Nephron (organoid): ENCODE measurements at regions not wholly inside any gene's neighbourhood (a gene's known extent, or its start where the extent isn't known, plus 50 kb on each side); places are given as distances from the start of the nearest gene placed in this dataset.
"Not testable (repeated sequence)": the region's sequence is repeated elsewhere in the genome, so short reads cannot be mapped to it uniquely, and the experiment has no call there.

Source experiments
- H3K27ac Mint-ChIP-seq, 3 experiments: 2 replicates each; pipeline ENCODE4 v1.8.0; 2020; ENCODE audit warnings: mixed read lengths in 3 of 3, mild to moderate bottlenecking in 2 of 3, moderate library complexity in 1 of 3
- H3K27me3 Mint-ChIP-seq: 2 replicates; pipeline ENCODE4 v1.8.0; 2021; ENCODE audit warnings: low read depth, mild to moderate bottlenecking, moderate library complexity, mixed read lengths
- H3K36me3 Mint-ChIP-seq: 2 replicates; pipeline ENCODE4 v1.8.0; 2020; ENCODE audit warnings: low read depth, mixed read lengths
- H3K4me1 Mint-ChIP-seq: 2 replicates; pipeline ENCODE4 v1.8.0; 2020; ENCODE audit warnings: mixed read lengths
- H3K4me3 Mint-ChIP-seq, 3 experiments: 2 replicates each; pipeline ENCODE4 v1.8.0; 2020; ENCODE audit warnings: mild to moderate bottlenecking in 3 of 3, mixed read lengths in 3 of 3, moderate library complexity in 2 of 3
- H3K9me3 Mint-ChIP-seq: 2 replicates; pipeline ENCODE4 v1.8.0; 2020; ENCODE audit warnings: mixed read lengths
- CTCF ChIP-seq, 3 experiments: fragments of 200-600 bp; sonication (generic); IDR thresholded peaks; one replicate each; pipeline ENCODE4 v1.5.0; 2021; ENCODE audit warnings: antibody characterized with exemption in 3 of 3; ENCODE audit not compliant: unreplicated experiment in 3 of 3

- Mint-ChIP-seq H3K4me1 (no peaks in the 10 kb centered on the region), H3K27ac (no peak overlapping the region), H3K9me3 (peaks cover 9% of the 10 kb centered on the region), H3K27me3 (no peaks in the 10 kb centered on the region), H3K36me3 (no peaks in the 10 kb centered on the region), H3K4me3 (no peak overlapping the region)
- TF ChIP-seq CTCF (IDR thresholded peaks at IDR 0.05; ENCODE audit: unreplicated experiment in 3 of 3) = no peak
Observed at GRCh38 chr5:163747586-163747985, 242.2 kb downstream of the MAT2B start.

- Mint-ChIP-seq H3K4me1 (no peaks in the 10 kb centered on the region), H3K36me3 (no peaks in the 10 kb centered on the region), H3K27ac (no peak overlapping the region), H3K27me3 (no peaks in the 10 kb centered on the region), H3K9me3 (peaks cover 9% of the 10 kb centered on the region), H3K4me3 (no peak overlapping the region)
- TF ChIP-seq CTCF (IDR thresholded peaks at IDR 0.05; ENCODE audit: unreplicated experiment in 3 of 3) = no peak
Observed at GRCh38 chr5:163748934-163749333, 243.5 kb downstream of the MAT2B start.

- not testable (repeated sequence) for H3K27ac Mint-ChIP-seq, H3K27me3 Mint-ChIP-seq, H3K4me3 Mint-ChIP-seq, H3K4me1 Mint-ChIP-seq, H3K9me3 Mint-ChIP-seq, H3K36me3 Mint-ChIP-seq
Observed at GRCh38 chr5:163750415-163750814, 245.0 kb downstream of the MAT2B start.

GRCh38 chr5:163755505-163755904 lies 250.1 kb downstream of the MAT2B start:
- Mint-ChIP-seq H3K4me3 (no peak overlapping the region), H3K36me3 (no peaks in the 10 kb centered on the region), H3K9me3 (no peaks in the 10 kb centered on the region), H3K27ac (no peak overlapping the region), H3K27me3 (peaks cover 4% of the 10 kb centered on the region), H3K4me1 (peaks cover 4% of the 10 kb centered on the region)
- no peak for TF ChIP-seq CTCF (IDR thresholded peaks at IDR 0.05; ENCODE audit: unreplicated experiment in 3 of 3)

- Mint-ChIP-seq H3K27ac (no peak overlapping the region), H3K36me3 (no peaks in the 10 kb centered on the region), H3K4me1 (peaks cover 4% of the 10 kb centered on the region), H3K4me3 (no peak overlapping the region), H3K27me3 (peaks cover 4% of the 10 kb centered on the region), H3K9me3 (no peaks in the 10 kb centered on the region)
- no peak for TF ChIP-seq CTCF (IDR thresholded peaks at IDR 0.05; ENCODE audit: unreplicated experiment in 3 of 3)
Observed at GRCh38 chr5:163756170-163756569, 250.8 kb downstream of the MAT2B start.

GRCh38 chr5:163757344-163757743 lies 251.9 kb downstream of the MAT2B start:
- peaks cover 4% of the 10 kb centered on the region for H3K4me1 Mint-ChIP-seq
- peaks cover 4% of the 10 kb centered on the region for H3K27me3 Mint-ChIP-seq
- no peaks in the 10 kb centered on the region for H3K9me3 Mint-ChIP-seq
- no peaks in the 10 kb centered on the region for H3K36me3 Mint-ChIP-seq
- H3K27ac Mint-ChIP-seq = no peak overlapping the region
- no peak overlapping the region for H3K4me3 Mint-ChIP-seq
- TF ChIP-seq CTCF (IDR thresholded peaks at IDR 0.05; ENCODE audit: unreplicated experiment in 3 of 3) = no peak
